Astrocyte (in vitro differentiated cells and primary cell): ENCODE measurements at regions not wholly inside any gene's neighbourhood (a gene's known extent, or its start where the extent isn't known, plus 50 kb on each side); places are given as distances from the start of the nearest gene placed in this dataset.

Source experiments
- CTCF ChIP-seq: IDR thresholded peaks from 2 replicates; pipeline ENCODE4 v1.5.1; 2011; ENCODE audit warnings: low read depth, mild to moderate bottlenecking, inconsistent platforms, low read length, moderate library complexity; ENCODE audit not compliant: insufficient read depth
- EZH2 ChIP-seq: IDR thresholded peaks from 2 replicates; pipeline ENCODE4 v1.6.1; 2012; ENCODE audit warnings: mild to moderate bottlenecking, low read length, inconsistent platforms; ENCODE audit not compliant: insufficient read depth

- TF ChIP-seq CTCF (no peak), EZH2 (no peak)
Observed at GRCh38 chr7:130923365-130923764, 189.4 kb upstream of the KLF14 start.
